K562 (cell line): ENCODE measurements at regions not wholly inside any gene's neighbourhood (a gene's known extent, or its start where the extent isn't known, plus 50 kb on each side); places are given as distances from the start of the nearest gene placed in this dataset.

Experiments used
- ASH1L ChIP-seq: fragments of 450-650 bp; IDR thresholded peaks from 2 replicates; pipeline ENCODE4 v1.6.1; 2018; ENCODE audit warnings: borderline replicate concordance, mild to moderate bottlenecking, low read depth; ENCODE audit not compliant: partially characterized antibody
- ILK ChIP-seq: fragments of 450-650 bp; IDR thresholded peaks from 2 replicates; pipeline ENCODE4 v1.6.1; 2016; ENCODE audit warnings: missing genetic modification characterization, low read depth, mild to moderate bottlenecking, missing compliant biosample characterization, moderate library complexity, borderline replicate concordance
- MXI1 ChIP-seq: IDR thresholded peaks from 2 replicates; pipeline ENCODE4 v1.6.1; 2011; ENCODE audit warnings: low read depth, mild to moderate bottlenecking, improper control_type of control experiment, low read length
- SMAD3 ChIP-seq: fragments of 450-650 bp; formaldehyde crosslinking; conservative IDR thresholded peaks from 2 replicates; pipeline ENCODE4 v1.4.0; 2020; ENCODE audit warnings: mild to moderate bottlenecking
- TAF9B ChIP-seq: fragments of 450-650 bp; IDR thresholded peaks from 2 replicates; pipeline ENCODE4 v1.6.1; 2018; ENCODE audit warnings: mild to moderate bottlenecking; ENCODE audit not compliant: partially characterized antibody
- ZBED1 ChIP-seq: IDR thresholded peaks from 2 replicates; pipeline ENCODE4 v1.6.1; 2014
- ZNF282 ChIP-seq: sonication (generic); formaldehyde crosslinking; IDR thresholded peaks from 2 replicates; pipeline ENCODE4 v1.8.1; 2023; ENCODE audit warnings: missing genetic modification reagents
- ZNF384 ChIP-seq: IDR thresholded peaks from 2 replicates; pipeline ENCODE4 v1.6.1; 2012; ENCODE audit warnings: low read depth, low read length, improper control_type of control experiment
- ZNF444 ChIP-seq: fragments of 250-450 bp; sonication (Bioruptor Pico); IDR thresholded peaks from 2 replicates; pipeline ENCODE4 v1.4.0; 2020; ENCODE audit warnings: mild to moderate bottlenecking, moderate library complexity
- TF ChIP-seq, protein P1 (sequence below): fragments of 250-450 bp; sonication (Bioruptor Pico); IDR thresholded peaks from 2 replicates; pipeline ENCODE4 v1.5.1; 2021; ENCODE audit warnings: mild to moderate bottlenecking
- TF ChIP-seq, protein P2 (sequence below): fragments of 200-800 bp; sonication (Bioruptor generic); IDR thresholded peaks from 2 replicates; pipeline ENCODE4 v1.6.1; 2017; ENCODE audit warnings: missing genetic modification characterization, missing compliant biosample characterization
- TF ChIP-seq, protein P3 (sequence below): fragments of 450-650 bp; IDR thresholded peaks from 2 replicates; pipeline ENCODE4 v1.6.1; 2016; ENCODE audit warnings: mild to moderate bottlenecking
- TF ChIP-seq, protein P4 (sequence below): sonication (generic); formaldehyde crosslinking; IDR thresholded peaks from 2 replicates; pipeline ENCODE4 v1.5.0; 2020; ENCODE audit warnings: missing genetic modification reagents

DNA sequence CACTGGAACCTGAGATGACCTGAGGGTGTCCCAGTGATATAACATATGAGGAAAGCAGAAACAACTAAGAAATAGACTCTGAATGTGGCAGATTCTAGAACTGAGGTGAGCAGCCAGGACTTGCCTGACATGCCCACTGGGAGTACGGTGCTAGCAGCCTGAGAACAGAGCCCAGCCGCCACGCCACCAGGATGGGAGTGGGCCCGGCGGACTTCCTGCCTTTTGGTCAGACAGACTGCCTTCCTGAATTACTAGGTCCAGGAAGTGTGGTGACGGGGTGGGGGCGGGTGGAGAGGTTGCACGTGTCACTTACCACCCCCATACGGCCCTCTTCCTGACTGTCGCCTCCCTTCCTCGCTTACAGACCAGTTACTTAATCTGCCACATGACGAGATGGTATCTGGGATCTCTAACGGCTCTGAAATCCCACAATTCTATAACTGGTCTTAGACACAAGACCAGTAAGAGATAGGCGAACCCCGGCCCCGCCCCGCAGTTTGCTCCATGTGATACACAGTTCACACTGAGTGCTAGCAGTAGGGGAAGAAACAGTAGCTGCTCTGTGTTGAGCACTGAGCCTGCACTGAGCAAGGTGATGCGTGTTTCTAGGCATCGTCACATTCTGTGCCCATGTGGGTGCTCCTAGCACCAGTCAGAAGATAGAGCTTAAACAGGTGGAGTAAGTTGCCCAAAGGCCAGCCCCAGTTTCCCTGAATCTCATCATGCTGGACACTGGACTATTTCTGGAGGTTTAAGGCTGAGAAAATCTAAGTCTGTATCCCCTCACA is 95.7 kb downstream of the CPN2 start (continued):
- TF ChIP-seq, protein P1, sequence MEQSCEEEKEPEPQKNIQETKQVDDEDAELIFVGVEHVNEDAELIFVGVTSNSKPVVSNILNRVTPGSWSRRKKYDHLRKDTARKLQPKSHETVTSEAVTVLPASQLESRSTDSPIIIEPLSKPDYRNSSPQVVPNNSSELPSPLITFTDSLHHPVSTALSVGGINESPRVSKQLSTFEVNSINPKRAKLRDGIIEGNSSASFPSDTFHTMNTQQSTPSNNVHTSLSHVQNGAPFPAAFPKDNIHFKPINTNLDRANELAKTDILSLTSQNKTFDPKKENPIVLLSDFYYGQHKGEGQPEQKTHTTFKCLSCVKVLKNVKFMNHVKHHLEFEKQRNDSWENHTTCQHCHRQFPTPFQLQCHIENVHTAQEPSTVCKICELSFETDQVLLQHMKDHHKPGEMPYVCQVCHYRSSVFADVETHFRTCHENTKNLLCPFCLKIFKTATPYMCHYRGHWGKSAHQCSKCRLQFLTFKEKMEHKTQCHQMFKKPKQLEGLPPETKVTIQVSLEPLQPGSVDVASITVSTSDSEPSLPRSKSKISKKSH (CRISPR knock-in tag) = no peak
- TF ChIP-seq ZNF444 (CRISPR knock-in tag) (no peak), MXI1 (peak; percentile 56; the same call in 1 of the 2 replicates), ZBED1 (no peak), ILK (tag) (no peak), ASH1L (peak; percentile 69), ZNF384 (no peak), TAF9B (peak; percentile 95), ZNF282 (CRISPR knock-in tag) (no peak), SMAD3 (CRISPR knock-in tag) (no peak; the same call in 1 of the 2 replicates)
- TF ChIP-seq, protein P2, sequence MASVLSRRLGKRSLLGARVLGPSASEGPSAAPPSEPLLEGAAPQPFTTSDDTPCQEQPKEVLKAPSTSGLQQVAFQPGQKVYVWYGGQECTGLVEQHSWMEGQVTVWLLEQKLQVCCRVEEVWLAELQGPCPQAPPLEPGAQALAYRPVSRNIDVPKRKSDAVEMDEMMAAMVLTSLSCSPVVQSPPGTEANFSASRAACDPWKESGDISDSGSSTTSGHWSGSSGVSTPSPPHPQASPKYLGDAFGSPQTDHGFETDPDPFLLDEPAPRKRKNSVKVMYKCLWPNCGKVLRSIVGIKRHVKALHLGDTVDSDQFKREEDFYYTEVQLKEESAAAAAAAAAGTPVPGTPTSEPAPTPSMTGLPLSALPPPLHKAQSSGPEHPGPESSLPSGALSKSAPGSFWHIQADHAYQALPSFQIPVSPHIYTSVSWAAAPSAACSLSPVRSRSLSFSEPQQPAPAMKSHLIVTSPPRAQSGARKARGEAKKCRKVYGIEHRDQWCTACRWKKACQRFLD (CRISPR knock-in tag) = peak; percentile 95; the same call in 1 of the 2 replicates
- TF ChIP-seq, protein P3, sequence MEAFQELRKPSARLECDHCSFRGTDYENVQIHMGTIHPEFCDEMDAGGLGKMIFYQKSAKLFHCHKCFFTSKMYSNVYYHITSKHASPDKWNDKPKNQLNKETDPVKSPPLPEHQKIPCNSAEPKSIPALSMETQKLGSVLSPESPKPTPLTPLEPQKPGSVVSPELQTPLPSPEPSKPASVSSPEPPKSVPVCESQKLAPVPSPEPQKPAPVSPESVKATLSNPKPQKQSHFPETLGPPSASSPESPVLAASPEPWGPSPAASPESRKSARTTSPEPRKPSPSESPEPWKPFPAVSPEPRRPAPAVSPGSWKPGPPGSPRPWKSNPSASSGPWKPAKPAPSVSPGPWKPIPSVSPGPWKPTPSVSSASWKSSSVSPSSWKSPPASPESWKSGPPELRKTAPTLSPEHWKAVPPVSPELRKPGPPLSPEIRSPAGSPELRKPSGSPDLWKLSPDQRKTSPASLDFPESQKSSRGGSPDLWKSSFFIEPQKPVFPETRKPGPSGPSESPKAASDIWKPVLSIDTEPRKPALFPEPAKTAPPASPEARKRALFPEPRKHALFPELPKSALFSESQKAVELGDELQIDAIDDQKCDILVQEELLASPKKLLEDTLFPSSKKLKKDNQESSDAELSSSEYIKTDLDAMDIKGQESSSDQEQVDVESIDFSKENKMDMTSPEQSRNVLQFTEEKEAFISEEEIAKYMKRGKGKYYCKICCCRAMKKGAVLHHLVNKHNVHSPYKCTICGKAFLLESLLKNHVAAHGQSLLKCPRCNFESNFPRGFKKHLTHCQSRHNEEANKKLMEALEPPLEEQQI = peak; percentile 73; the same call in 1 of the 2 replicates
- TF ChIP-seq, protein P4, sequence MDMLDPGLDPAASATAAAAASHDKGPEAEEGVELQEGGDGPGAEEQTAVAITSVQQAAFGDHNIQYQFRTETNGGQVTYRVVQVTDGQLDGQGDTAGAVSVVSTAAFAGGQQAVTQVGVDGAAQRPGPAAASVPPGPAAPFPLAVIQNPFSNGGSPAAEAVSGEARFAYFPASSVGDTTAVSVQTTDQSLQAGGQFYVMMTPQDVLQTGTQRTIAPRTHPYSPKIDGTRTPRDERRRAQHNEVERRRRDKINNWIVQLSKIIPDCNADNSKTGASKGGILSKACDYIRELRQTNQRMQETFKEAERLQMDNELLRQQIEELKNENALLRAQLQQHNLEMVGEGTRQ = peak; percentile 84
